ENCODE measurements at regions not wholly inside any gene's neighbourhood (a gene's known extent, or its start where the extent isn't known, plus 50 kb on each side); places are given as distances from the start of the nearest gene placed in this dataset.
"Not testable (repeated sequence)": the region's sequence is repeated elsewhere in the genome, so short reads cannot be mapped to it uniquely, and the experiment has no call there.

DNA sequence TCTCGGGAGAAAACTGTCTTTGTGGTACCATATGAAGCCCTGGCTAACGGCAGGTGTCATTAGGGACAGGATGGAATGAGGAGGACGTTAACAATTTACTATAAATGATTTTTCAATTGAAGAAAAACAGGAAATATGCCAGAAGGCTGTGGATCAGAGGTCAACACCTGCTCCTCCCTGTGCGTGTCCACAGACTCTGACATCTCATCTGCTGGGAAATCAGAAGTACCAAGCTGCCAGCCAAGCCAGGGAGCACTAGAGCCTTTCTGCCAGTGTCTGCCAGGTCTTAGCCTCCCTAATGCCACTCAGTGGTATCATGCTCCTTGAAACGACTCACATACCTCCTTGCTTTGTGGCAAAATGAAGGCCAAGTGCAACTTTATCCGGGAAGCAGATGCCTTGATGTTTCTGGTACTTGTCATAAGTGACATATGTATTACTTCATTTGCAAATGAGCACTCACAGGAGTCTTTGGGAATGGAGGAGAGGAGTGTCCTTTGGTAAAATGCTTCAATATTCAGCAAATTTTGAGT lies 541.1 kb downstream of the SATB2 start:
- DNase-seq (ENCODE audit: low read depth in 2 of 2), result no peak

DNA sequence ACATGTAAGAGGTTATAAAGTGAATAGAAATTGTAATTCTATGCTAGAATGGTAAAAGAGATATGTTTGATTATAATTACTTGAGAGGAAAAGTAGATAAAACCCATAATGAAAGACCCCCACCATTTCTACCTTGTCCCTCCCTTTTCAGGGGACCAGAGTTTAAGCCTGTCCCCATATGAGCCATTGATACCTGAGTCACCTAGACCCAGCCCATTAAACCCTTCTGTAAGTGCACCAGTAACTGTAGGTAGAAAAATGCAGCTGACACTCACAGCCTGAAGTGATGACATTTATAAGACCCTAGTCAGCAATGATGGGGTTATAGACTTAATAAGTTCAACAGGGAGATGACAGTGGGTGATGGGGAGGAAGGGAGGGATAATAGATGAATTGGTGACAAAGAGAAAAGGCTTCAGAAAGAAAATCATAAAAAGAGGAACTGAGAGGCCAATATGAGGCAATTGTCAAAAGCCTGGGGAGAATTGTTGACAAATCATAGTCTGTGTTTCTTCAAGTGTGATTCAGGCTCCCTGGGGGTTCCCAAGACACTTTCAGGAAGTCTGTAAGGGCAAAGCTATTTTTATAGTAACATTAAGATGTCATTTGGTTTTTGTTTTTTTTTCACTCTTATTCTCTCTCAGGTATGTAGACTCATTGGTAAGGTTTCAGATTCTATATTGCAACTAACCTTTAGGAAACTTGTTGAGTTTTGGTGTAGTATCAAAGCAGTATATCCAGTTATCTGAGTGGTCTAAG lies 544.2 kb downstream of the SATB2 start:
- DNase-seq (ENCODE audit: low read depth in 2 of 2), result no peak

DNA sequence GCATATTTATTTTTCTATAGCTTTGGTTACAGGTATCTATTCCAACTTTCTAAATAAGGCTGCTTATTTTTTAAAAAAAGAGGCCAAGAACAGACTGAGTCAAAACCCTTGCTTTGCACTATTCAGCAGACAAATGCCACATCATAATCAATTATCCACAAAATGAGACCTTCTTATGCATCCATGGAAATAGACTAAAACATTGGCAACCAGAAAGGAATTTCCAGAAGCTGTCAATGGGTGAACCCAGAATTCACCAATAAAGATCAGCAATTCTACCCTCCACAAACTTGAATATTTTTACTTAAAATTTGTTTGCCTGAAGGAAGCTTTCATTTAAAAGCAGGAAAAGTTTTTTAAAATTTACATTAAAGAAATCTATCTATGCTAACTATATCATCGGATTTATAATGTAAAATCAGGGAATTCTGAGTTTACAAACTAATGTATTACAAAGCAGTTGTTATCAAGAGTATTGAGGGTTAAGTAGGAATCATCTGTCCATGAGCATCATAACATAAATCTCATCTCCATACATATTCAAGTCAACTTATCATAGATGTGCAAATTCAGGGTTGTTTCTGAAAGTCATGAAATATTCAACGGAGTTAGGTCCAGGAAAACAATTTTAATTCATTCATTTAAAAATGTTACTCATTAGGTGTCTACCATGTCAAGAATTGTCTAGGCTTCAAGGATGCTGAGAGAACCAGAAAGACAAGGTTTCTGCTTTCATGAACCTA lies 548.0 kb downstream of the SATB2 start:
- no peak for DNase-seq (ENCODE audit: low read depth in 2 of 2)

DNA sequence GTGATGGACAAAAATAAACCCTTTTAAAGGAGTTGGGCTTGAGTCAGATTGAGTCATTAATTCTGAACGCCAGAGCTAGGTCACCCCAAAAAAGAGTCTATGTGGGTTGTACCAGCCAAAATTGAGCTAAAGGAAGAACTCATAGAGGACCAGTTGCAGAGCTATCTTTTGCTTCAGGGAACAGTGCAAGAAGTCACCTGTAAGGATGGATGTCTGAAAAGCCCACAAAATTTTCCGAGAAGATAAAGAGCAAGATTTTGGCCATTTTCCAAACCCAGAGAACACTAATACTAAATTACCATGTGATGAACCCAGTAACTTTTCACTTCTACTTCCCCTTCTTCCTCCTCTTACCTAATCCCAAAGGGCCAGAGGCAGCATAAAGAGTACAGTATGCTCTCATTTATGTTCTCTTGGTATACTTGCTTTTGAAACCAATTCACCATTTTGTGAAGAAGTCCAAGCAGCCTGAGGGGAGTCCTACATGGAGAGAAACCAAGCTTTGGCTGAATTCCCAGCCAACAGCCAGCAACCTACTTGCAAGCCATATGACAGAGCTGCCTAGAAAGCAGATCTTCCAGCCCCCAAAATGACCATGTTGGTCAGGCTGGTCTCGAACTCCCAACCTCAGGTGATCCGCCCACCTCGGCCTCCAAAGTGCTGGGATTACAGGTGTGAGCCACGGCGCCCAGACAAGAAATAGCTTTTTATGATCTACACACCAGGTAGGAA lies 551.7 kb downstream of the SATB2 start:
- no peak for DNase-seq (ENCODE audit: low read depth in 2 of 2)

DNA sequence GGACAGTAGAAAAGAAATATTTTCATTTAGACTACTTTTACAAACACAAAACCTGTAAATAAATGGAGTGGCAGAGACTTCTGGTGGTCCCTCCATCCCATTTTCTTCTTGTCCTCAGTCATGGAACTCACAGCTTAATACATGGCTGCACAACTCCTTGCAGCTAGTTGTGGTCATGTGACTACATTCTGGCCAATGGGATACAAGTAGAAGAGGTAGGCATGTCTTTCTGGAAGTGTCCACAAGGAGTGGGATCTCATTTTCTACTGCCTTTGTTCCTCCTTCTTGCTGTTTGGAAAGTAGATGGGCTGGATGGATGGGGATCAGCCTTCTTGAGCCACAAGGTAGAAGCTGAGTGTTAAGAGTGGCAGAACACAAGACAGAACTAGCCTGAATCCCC lies 555.8 kb downstream of the SATB2 start:
- DNase-seq (ENCODE audit: low read depth in 2 of 2), result no peak

DNA sequence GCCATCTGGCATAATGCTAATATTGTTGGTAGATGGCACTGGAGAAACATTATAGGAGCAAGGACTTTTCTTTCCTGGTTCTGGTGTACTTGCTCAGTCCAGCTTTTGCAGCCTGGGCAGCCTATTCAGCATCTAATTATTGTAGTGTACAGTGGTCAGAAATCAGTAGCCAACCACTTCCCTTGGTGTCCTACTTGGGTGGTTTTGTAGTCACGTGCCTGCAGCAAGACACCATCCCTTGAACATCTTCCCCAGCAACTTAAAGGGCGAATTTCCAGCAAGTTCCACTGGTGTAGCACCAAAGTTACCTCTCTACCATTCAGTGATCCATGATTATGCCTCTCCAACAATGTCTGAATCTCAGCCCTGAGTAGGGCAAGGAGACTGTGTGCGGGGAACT lies 557.6 kb downstream of the SATB2 start:
- DNase-seq (ENCODE audit: low read depth in 2 of 2), result no peak

DNA sequence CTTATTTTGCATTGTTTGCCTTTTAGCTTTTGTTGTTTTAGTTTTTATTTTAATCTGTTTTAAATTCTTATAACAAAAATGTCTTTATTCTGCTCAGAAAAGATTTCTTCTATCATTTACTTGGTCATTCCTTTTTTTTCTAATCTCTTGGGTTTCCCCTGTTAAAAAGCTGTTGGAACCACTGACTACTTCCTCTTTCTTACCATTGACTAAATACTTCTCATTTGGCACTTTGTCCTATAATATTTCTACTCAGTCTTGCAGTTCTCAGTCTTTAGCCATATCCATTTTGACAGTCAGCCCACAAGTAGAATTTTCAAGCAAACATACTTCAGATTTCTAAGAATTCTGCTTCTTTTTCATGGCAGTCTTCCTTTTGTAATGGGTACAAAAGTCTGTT lies 567.2 kb downstream of the SATB2 start:
- DNase-seq (ENCODE audit: low read depth in 2 of 2), result no peak

DNA sequence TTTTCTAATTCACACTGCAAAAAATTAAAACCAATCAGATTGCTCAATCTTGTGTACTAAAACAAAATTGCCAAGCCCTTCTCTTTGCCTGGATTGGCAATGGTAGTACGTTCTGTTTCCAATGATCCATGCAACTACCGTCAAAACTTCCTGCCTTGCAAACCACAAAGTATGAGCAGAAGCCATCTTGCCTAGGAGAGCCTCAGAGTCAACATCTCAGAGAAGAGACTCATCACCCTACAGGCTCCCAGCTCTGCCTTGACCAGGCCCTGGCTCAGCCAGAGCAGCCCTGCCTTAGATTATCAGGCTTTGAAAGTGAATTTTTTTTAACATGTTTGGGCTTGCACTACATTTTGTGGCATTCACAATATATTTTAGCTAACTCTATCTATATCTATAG lies 574.1 kb downstream of the SATB2 start:
- no peak for DNase-seq (ENCODE audit: low read depth in 2 of 2)

DNA sequence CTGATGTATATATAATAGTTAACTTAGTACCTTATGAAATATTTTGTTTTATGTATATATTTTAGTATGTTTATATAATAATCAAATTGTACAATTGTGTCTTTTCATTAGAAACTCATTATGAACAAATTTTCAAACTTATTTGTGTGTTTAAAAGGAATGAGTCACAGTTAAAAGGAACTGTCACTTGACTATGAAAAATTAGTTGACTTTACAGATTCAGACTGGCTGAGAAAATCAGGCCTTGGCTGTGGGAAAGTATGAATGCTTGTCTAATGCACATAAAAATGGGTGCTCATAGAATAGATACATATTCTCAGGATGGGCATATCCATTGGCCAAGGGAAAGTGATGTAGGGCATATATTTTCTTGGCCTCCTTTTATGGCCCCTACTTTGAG lies 576.8 kb downstream of the SATB2 start:
- DNase-seq (ENCODE audit: low read depth in 2 of 2), result no peak

DNA sequence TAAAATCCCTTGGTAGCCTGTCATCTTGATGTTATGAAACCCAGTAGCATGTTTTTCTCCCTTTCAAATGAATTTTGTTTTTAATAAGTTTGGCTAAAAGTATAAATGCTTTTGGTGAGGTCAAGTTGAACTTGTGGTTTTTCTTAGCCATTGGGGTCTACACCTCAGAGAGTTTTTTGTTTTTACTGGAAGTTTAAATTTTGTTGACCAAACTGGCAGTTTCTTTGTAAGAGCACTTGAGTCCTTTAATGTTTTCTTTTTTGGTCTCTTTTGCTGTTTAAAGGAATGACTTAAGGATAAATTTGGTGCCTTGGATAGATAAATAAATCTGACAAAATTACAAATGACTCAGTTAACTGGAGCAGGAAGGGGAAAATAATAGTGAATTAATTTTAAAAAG lies 577.3 kb downstream of the SATB2 start:
- DNase-seq (ENCODE audit: low read depth in 2 of 2), result no peak

DNA sequence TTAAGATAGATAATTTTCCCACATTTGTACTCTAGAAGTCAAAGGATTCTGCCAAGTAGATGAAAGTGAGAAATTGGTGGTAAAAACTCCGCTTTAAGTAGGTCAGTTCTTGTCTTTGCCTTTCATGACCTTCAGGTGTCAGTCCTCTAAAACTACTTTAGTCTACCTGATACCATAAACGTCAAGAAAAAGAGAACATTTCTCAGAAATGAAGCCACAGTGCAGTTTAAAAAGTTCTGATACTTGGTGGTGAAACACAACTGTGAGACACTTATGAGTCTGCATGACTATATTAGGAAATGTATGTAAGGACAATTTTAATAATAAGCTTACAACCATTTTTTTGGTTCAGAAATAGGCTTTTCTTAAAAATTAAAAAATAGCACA lies 583.3 kb downstream of the SATB2 start:
- DNase-seq (ENCODE audit: low read depth in 2 of 2), result no peak

DNA sequence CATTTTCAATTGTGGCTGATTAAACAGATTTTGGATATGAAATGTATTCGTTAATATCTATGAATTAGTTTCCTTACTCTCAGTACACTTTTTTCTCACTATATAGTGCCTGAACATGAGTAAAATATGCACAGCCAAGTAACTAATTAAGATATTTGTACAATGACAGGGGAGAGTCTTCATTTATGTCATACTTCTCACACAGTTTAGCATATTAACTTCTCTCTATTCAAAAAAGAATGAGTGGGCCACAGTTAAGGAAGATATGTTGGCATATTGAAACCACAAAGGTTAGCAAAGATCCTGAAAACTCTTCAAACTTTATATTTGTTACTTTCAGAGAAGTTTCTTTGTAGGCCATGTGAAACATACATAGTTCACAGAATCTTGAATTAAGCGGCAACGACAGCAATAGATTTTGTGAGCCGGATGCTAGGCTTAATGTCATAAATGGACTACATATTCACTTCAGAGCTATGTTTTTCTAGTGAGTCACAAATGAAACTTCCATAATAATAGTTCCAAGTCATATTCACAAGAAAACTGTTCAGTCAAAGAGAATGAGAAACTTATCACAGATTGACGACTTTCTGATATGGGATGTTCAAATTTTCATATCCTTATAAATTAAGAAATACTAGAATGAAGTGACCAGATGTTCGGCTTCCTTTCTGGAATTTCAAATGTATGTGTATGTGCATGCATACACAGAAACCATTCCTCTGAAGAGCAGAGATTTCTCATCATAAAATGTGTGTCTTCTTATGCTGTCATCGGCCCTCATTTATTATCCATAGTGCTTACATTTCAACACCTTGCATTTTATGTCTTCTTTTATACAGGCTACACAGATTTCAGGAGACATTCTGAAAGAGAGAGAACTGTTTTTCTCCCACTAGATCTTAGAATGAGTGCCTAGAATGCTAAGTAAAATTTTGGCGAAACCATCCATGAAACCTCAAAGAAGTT lies 584.0 kb downstream of the SATB2 start:
- DNase-seq (ENCODE audit: low read depth in 2 of 2), result no peak

DNA sequence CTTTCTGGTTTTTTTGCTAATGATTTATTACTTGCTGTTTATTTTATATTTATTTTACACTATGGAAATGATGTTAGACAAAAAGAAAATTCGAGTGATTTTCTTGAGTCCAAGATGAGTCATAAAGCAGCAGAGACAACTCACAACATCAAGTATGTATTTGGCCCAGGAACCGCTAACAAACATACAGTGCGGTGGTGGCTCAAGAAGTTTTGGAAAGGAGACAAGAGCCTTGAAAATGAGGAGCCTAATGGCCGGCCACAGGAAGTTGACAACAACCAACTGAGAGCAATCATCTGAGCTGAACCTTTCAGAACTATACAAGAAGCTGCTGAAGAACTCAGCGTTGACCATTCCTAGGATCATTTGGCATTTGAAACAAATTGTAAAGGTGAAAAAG lies 594.1 kb downstream of the SATB2 start:
- DNase-seq (ENCODE audit: low read depth in 2 of 2), result no peak

DNA sequence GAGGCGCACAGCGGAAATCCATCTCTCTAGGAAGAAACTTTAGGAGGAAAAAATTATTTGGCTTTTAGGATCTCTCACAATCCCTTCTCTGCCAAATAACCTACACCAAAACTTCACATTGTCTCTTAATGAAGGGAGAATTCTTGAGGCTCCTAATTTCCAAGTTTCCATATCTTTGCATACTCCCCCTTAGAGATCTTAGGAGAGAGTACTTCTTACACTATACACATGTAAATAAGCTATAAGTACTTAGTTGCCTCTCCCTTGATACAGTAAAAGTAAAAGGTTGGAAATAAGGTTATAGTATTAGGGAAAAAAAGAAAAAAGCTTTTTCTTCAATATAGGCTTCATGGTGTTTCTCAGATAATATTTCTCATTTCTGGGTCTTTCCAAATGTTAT lies 596.7 kb downstream of the SATB2 start:
- DNase-seq (ENCODE audit: low read depth in 2 of 2), result no peak

DNA sequence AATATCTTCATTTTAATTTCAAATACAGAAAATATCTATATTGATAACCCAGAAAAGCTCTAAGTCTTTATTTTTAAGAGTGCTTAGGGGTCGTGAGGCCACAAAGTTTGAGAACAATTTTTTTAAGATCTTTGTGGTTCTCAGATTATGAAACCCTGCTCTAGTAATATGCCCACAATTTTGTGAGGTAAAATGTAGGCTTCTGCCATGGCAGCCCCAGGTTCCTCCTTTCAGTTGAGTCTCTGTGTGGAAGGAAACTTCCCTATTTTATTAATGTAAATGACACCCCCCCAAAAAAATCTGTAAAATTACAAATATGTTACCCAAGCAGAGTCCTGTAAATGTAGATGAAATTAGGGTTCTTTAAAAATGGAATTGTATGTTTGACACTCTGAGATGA lies 600.5 kb downstream of the SATB2 start:
- no peak for DNase-seq (ENCODE audit: low read depth in 2 of 2)

DNA sequence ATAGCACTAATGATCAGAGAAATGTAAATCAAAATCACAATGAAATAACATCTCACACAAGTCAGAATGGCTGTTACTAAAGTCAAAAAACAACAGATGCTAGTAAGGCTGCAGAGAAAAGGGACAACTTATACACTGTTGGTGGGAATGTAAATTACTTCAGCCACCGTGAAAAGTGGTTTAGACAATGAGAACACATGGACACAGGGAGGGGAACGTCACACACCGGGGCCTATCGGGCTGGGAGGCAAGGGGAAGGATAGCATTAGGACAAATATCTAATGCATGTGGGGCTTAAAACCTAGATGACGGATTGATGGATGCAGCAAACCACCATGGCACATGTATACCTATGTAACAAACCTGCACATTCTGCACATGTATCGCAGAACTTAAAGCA lies 602.0 kb downstream of the SATB2 start:
- not testable (repeated sequence) for DNase-seq (ENCODE audit: low read depth in 2 of 2)

DNA sequence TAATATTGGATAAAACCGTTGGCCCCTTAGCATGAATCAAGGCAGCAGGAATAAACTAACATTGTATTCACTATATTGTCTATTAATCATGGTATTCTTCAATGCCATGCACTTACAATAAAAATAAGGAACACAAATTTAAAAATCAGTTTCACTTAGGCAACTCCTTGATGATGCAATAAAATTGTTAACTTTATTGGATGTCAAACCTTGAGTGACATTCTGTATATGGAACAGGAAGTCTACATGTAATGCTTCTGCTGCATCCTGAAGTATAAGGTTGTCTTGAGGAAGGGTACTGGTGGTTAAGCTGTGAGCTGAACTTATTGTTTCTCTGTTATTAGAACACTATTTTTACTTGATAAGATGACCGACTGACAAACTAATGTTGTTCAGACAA lies 605.5 kb downstream of the SATB2 start:
- DNase-seq (ENCODE audit: low read depth in 2 of 2), result no peak

DNA sequence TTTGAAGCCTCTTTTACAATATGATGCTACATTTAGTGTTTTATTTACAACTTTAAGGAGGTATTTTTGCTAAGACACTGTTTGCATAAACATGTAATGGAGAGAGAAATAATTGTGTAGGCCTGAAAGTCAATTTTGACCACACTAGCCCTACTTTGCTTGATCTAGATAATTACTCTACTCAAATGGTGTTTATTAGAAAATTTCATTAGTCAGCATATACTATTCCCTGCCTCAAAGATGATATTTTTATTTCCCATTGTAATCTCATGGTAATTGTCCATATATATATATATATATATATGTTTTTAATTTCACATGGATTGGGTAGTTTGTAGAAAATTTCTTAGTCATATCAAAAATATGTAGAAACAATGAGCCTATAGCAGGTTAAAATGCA lies 632.2 kb downstream of the SATB2 start:
- DNase-seq (ENCODE audit: low read depth in 2 of 2), result no peak

DNA sequence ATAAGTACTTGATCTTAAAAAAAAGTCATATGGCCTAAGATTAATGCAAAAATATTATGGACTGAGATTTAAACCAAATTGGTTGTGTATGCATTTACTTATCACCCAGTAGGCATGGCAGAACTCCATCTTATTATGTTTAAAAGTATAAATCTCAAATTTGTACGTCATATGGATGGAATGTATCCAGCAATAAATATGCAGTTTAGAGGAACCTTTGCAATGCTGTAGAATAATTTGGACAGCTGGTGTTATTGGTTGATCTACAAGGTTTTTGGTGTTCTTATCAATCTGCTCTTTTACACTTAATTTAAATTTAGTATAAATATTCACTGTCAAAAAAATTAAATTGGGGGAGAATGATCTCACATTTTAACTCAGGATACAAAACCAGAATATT lies 640.2 kb downstream of the SATB2 start:
- DNase-seq (ENCODE audit: low read depth in 2 of 2), result no peak

DNA sequence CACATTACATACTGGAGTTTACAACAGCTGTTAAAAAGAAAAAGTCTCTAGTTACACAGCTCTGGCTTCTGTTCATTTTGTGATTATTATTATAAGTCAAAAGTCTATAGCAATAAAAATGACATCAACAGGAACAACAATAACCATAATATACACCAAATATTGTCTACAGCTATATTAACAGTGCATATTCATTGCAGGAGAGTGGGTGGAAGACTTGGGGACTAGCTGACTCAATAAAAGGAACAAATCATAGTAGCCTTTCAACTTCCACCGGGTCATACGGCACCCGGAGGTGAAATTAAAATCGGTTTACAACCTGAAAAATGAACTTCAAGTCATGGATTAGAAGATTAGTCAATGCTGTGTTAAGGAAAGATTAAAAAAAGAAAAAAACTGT lies 642.1 kb downstream of the SATB2 start:
- DNase-seq (ENCODE audit: low read depth in 2 of 2), result no peak

DNA sequence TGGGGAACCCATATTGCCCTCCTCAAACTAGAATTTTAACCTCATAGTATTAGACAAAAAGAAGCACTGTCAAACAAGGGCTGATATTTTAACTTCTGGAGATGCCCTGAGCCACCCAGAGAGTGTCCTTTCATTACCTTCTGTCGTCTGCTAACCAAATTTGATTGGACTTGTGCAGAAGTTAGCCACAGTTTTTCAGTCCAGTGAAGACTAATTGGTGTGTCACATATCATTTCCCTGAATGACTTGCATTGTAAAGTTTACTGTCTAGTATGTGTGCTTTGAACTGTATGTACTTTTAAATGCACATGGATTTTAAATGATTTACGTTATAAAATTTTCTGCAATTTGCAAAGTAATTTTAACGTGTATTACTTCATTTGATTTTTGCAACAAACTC lies 646.5 kb downstream of the SATB2 start:
- DNase-seq (ENCODE audit: low read depth in 2 of 2), result no peak

DNA sequence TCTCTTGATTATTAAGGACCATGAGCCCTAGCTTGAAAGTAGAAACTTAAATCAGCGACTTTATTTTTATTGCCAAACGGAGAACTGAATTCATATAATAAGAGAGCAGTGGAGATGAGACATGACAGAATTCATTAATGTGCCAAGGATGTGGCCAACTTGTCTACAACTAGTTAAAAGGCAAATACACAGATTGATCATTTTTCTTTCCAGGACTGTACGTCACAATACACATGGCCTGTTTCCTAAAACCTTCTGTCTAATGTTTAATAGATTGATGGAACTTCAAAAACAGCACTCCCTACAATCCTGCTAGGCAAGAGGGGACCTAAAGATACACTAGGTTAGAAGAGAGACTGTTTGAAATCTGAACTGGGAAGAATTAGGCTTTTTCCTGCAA lies 647.8 kb downstream of the SATB2 start:
- no peak for DNase-seq (ENCODE audit: low read depth in 2 of 2)
